Activated naive CD4-positive, alpha-beta T cell treated with anti-CD3 and anti-CD28 coated beads for 36 hours (primary cell): ENCODE measurements at regions not wholly inside any gene's neighbourhood (a gene's known extent, or its start where the extent isn't known, plus 50 kb on each side); places are given as distances from the start of the nearest gene placed in this dataset.

Source experiments
- CTCF ChIA-PET: fragments of 350-600 bp; sonication (Branson Sonifier 250); formaldehyde crosslinking; loops from one replicate; lab custom pipeline; 2021; ENCODE audit warnings: antibody characterized with exemption; lab: Charles Lee
- DNase-seq: peaks from one replicate; pipeline ENCODE4 v3.0.0-alpha.2; 2020
- H3K27ac Mint-ChIP-seq: one replicate; pipeline ENCODE4 v1.8.0; 2021; ENCODE audit warnings: mild to moderate bottlenecking, mixed read lengths
- H3K27me3 Mint-ChIP-seq: one replicate; pipeline ENCODE4 v1.8.0; 2021; ENCODE audit warnings: low read depth, mixed read lengths
- H3K36me3 Mint-ChIP-seq: one replicate; pipeline ENCODE4 v1.8.0; 2021; ENCODE audit warnings: low read depth, mixed read lengths
- H3K4me1 Mint-ChIP-seq: one replicate; pipeline ENCODE4 v1.8.0; 2021; ENCODE audit warnings: low read depth, mixed read lengths
- H3K4me3 Mint-ChIP-seq: one replicate; pipeline ENCODE4 v1.8.0; 2021; ENCODE audit warnings: mild to moderate bottlenecking, moderate library complexity, mixed read lengths
- H3K9me3 Mint-ChIP-seq: one replicate; pipeline ENCODE4 v1.8.0; 2021; ENCODE audit warnings: mixed read lengths
- intact Hi-C: fragments of 100-400 bp; cut with micrococcal nuclease; formaldehyde crosslinking; loops from one replicate; pipeline ENCODE4 v1.15.1; 2023

DNA sequence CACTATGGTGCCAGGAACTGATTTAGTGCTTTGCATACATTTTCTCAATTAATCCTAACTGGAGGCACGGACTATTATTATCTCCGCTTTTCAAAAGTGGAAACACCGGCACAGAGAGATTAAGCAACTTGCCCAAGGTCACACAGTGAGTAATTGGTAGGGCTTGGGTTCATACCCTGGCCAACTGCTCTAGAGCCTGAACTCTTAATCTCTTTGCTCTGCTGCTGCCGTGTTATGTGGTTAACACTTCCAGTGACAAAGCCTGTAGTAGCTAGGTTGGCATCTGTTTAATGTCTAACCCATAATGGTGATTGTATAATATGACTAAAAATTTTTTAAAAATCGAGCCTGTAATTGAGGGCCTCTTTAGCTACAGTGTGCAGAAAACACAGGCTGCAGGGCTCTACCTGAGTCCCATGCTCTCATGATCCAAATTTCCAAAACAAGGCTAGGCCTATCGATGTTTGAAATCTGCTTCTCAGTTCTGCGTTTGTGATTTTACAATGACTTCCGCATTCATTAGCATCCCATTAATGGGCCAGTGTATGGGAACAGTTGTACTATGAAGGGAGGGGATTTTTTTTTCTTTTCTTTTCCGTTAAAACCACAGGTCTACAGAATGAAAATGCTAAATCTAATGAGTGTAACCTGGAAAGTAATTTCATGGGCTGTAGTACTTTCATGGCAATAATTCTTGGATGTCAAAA lies 219.3 kb upstream of the JADE1 start:
- Mint-ChIP-seq H3K4me3 (no peak overlapping the region), H3K9me3 (peaks cover 5% of the 10 kb centered on the region), H3K4me1 (no peaks in the 10 kb centered on the region), H3K27me3 (no peaks in the 10 kb centered on the region), H3K27ac (no peak overlapping the region), H3K36me3 (no peaks in the 10 kb centered on the region)
- no peak for DNase-seq
- CTCF ChIA-PET: no interaction called here
- intact Hi-C loops: no loop called here

DNA sequence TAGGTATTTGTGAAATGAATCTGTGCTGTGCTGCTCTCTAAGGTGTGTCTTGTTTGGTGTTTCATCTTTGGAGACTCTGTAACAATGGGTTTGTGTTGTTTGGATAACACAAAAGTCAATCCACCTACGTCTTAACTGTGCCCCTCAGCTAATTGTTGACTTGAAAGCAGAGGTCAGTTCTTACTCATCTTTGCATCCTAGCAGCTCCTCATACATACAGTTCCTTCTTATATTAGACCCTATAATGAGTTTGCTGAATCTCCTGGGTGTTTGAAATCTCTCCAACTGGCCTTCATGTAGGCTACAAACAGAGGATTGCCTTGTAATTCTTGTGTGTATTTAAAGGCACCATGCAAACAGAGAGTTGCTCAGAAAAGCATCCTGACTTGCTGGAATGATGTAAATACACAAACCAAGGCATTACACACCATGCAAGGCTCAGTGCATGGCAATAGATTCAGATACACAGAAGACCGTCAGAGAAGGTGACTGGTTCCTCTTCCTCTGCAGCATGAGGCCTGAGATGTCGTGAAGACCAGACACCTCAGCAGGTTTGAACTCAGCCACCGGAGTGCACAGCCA lies 220.0 kb upstream of the JADE1 start:
- Mint-ChIP-seq H3K27ac (no peak overlapping the region), H3K36me3 (no peaks in the 10 kb centered on the region), H3K27me3 (no peaks in the 10 kb centered on the region), H3K4me1 (no peaks in the 10 kb centered on the region), H3K4me3 (no peak overlapping the region), H3K9me3 (peaks cover 2% of the 10 kb centered on the region)
- CTCF ChIA-PET: no interaction called here
- intact Hi-C loops: no loop called here
- no peak for DNase-seq

DNA sequence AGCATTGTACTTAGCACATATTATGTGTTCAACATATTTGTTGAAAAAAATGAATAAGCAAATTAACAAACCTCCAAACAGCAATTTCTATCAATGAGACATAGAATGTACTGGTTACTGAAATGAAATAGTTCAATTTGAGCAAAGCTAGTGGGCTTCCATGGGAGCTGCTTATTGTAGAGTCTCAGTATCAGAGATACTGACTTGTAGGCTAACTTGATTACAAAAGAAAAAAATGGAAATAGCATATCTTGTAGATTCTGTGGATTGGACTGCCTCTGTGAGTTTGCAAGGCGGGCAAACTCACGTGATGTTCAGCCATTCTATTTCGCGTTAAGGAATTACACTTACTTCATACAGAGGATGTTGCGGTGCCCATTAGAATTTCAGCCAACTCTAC lies 222.1 kb upstream of the JADE1 start:
- no peak overlapping the region for H3K27ac Mint-ChIP-seq
- no peaks in the 10 kb centered on the region for H3K27me3 Mint-ChIP-seq
- CTCF ChIA-PET: interaction anchor here (0.6 to 1.6 kb wide), 3 partner anchors 11 to 69 kb away, joined by 3 to 4 read pairs (median 3); no protein-coding TSS in a partner anchor
- H3K4me3 Mint-ChIP-seq: no peak overlapping the region
- no peaks in the 10 kb centered on the region for H3K4me1 Mint-ChIP-seq
- no peaks in the 10 kb centered on the region for H3K36me3 Mint-ChIP-seq
- DNase-seq: no peak
- no peaks in the 10 kb centered on the region for H3K9me3 Mint-ChIP-seq
- intact Hi-C loops: no loop called here

DNA sequence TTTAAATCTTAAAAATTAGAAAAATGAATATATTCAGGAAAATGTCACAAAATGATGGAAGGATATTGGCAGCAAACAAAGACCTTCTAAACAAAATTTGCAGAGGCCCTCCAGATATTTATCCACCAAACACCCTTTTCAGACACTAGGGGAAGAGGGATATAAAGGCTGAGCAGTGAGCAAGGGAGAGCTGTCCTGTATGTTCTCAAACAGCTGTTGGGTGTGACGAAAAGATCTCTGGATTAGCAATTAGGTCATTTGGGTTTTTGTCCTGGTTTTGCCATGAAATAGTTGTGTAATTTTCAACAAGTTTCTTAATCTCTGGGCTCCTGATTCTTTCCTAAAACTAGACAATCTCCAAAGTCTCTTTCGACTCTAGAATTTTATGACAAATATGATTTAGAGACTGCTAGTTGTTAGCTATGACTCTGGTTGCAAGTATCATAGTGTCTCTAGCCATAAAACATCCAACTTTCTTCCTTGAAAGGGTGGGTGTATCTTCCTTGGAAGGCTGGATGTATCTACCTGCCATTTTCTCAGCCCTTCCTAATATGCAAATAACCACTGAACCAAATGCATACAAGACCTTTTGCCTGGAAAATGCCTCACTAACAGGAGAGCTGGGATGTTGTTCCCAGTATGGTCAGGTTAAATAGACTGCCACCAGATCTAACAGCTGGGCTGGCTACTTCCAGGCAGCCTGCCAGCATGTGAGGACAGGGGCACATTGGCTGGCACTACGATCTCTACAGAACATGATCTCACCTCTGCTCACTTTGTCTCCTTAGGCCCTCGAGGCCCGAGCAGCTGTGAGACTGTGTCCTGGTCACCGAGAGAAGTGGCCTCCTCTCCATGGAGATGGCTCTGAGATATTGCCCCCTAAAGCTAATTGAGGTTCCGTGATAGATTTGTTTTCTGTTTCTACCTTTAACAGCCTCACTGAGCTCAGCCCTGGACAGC lies 225.5 kb upstream of the JADE1 start:
- CTCF ChIA-PET: interaction anchor here (0.8 to 1.2 kb wide), 2 partner anchors 9 to 10 kb away, joined by 3 to 5 read pairs; no protein-coding TSS in a partner anchor
- Mint-ChIP-seq H3K27ac (no peak overlapping the region), H3K4me1 (no peaks in the 10 kb centered on the region), H3K4me3 (no peak overlapping the region), H3K9me3 (no peaks in the 10 kb centered on the region), H3K27me3 (no peaks in the 10 kb centered on the region), H3K36me3 (no peaks in the 10 kb centered on the region)
- no peak for DNase-seq
- intact Hi-C loops: no loop called here

DNA sequence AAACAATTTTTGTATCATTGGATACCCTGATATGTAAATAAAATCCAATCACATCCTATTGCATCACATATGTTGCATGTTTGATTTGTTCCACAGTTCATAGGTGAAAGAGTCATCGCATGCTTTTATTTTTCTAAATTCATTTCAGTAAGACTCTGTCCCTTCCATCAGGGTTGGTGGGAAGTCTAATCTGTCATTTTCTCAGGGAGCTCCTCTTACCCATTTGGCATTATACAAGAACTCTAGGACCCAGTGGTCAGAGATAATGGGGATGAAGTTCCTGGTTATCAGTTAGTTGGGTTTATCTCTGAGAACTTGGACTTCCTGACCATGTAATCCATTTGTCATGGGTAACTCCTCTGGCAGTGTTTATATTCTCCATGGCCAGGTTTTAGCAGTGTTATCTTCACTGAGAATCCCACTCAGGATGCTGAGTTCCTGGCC lies 227.1 kb upstream of the JADE1 start:
- CTCF ChIA-PET: interaction anchor here (0.9 kb wide), 1 partner anchor 16 kb away, joined by 3 read pairs; no protein-coding TSS in a partner anchor
- Mint-ChIP-seq H3K27me3 (no peaks in the 10 kb centered on the region), H3K4me1 (no peaks in the 10 kb centered on the region), H3K36me3 (no peaks in the 10 kb centered on the region), H3K4me3 (no peak overlapping the region), H3K27ac (no peak overlapping the region), H3K9me3 (no peaks in the 10 kb centered on the region)
- no peak for DNase-seq
- intact Hi-C loops: no loop called here

DNA sequence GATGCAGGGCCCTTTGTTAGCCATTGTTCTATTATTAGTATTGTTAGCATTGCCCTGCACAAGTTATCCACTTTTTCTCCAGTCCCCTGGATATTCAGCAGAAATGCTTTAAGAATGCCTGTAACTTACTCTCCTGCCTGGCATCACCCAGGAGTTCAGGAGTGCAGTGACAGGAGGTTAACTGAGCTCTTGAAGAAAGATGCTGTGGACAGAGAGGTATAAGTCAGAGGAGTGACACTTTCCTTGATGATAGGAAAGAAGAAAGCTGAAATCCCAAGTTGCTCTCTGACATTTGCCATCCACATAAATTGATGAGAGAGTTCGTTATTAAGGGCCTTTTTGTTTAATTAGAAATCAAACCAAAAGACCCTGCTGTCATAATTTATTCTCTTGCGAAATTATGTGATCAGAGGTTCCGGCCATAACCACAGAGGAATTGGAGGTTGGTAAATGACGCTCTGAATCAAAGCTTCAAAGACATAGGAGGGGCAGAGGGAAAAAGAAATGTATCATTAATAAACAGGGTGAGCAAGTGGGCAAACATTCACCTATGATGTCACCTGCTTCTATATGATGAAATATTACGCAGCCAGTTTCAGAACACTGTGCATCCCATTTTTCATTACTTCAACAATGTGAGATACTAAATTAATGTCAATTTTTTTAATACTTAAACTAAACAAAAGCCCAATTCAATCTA lies 230.2 kb upstream of the JADE1 start:
- DNase-seq: no peak
- Mint-ChIP-seq H3K36me3 (no peaks in the 10 kb centered on the region), H3K27me3 (no peaks in the 10 kb centered on the region), H3K4me1 (no peaks in the 10 kb centered on the region), H3K27ac (no peak overlapping the region), H3K9me3 (no peaks in the 10 kb centered on the region), H3K4me3 (no peak overlapping the region)
- intact Hi-C loops: no loop called here
- CTCF ChIA-PET: interaction anchor here (0.6 to 1.4 kb wide), 4 partner anchors 17 to 124 kb away, joined by 3 to 5 read pairs (median 3); no protein-coding TSS in a partner anchor

DNA sequence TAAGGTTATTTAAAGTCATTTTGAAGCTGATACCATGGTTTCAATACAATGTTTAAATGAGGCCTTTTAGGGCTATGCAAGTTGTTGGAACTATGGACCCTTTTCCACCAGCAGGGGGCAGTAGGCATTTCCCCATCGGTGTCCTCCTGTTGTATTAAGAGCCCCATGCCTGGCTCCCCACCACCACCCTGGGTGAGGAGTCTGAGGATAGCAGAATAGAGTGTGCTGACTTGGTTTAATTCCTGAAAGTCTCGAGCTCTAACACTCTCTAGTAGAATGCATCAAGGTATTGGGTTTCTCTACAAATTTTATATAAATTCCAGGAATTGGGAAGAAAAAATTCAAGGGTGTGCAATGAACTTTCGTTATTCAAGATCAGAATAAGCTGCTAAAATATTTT lies 234.8 kb upstream of the JADE1 start:
- peaks cover 6% of the 10 kb centered on the region for H3K27me3 Mint-ChIP-seq
- no peak overlapping the region for H3K4me3 Mint-ChIP-seq
- intact Hi-C loops: loop anchor here (1.0 to 5.0 kb wide), 6 partner anchors 21 to 384 kb away; partner anchors contain the start of gene JADE1
- no peaks in the 10 kb centered on the region for H3K36me3 Mint-ChIP-seq
- no peaks in the 10 kb centered on the region for H3K9me3 Mint-ChIP-seq
- CTCF ChIA-PET: interaction anchor here (0.7 to 2.4 kb wide), 20 partner anchors 10 to 383 kb away, joined by 3 to 10 read pairs (median 4); no protein-coding TSS in a partner anchor
- DNase-seq: peak; percentile 91
- H3K4me1 Mint-ChIP-seq: no peaks in the 10 kb centered on the region
- no peak overlapping the region for H3K27ac Mint-ChIP-seq

DNA sequence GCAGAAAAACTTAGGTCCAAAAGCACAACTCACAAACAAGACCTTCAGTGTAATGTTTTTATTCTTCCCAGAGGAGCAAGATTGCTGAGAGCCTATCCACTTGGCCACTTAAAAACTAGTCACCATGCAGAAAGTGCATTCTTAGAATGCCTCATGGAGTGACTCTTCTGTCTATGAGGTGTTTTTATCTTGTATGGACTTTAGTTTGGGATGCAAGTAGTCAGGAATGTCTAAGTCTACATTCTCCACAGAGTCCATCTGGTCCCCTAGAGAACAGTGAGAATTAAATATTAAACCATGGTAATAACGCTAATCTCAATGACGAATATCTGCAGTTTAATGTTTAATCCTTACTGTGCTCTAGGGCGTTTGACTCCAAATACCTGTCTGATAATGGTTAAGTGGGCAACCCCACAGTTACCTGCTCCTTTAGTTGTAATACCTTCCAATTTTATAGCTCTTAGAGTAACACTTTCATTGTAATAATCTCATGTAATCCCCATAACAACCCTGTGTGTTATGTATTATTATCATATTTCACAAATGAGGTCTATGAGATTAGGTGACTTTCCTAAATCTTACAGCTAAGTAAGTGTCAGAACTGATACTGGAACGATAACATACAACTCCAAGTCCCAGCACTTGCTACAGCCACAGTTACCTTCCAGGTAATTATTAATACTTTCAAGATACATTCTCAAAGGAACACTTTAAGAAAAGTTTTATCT lies 235.6 kb upstream of the JADE1 start:
- Mint-ChIP-seq H3K36me3 (no peaks in the 10 kb centered on the region), H3K27ac (no peak overlapping the region), H3K27me3 (peaks cover 6% of the 10 kb centered on the region), H3K4me1 (no peaks in the 10 kb centered on the region), H3K4me3 (no peak overlapping the region), H3K9me3 (no peaks in the 10 kb centered on the region)
- CTCF ChIA-PET: interaction anchor here (0.7 to 2.4 kb wide), 16 partner anchors 10 to 382 kb away, joined by 3 to 10 read pairs (median 3); no protein-coding TSS in a partner anchor
- no peak for DNase-seq
- intact Hi-C loops: loop anchor here (1.0 to 5.0 kb wide), 6 partner anchors 21 to 383 kb away; partner anchors contain the start of gene JADE1

DNA sequence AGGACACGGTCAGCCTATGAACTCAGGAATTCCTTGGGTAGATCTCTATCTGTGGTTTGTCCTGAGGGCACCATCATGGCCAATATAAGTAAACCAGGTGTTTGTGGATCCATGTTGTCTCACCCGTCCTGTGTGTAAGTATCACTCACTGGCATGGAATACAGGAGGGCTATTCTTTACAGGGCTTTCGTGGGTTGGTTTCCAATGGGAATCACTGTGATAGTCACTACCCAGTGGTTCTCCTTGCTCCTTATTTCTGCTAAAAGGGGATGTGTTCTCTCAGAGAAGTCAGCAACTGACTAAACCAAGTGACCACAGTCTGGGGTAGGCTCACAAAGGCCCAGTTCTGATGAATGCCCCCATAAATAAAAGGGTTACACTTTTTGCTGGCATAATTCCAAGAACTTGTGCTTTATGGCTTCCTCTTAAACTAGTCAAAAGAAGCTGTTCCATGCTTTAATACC lies 236.7 kb upstream of the JADE1 start:
- DNase-seq: no peak
- Mint-ChIP-seq H3K36me3 (no peaks in the 10 kb centered on the region), H3K27me3 (peaks cover 6% of the 10 kb centered on the region), H3K4me3 (no peak overlapping the region), H3K9me3 (no peaks in the 10 kb centered on the region), H3K4me1 (no peaks in the 10 kb centered on the region), H3K27ac (no peak overlapping the region)
- CTCF ChIA-PET: interaction anchor here (0.7 to 1.1 kb wide), 2 partner anchors 11 to 20 kb away, joined by 3 read pairs; no protein-coding TSS in a partner anchor
- intact Hi-C loops: loop anchor here (5.0 kb wide), 2 partner anchors 104 to 121 kb away; no protein-coding TSS in a partner anchor

DNA sequence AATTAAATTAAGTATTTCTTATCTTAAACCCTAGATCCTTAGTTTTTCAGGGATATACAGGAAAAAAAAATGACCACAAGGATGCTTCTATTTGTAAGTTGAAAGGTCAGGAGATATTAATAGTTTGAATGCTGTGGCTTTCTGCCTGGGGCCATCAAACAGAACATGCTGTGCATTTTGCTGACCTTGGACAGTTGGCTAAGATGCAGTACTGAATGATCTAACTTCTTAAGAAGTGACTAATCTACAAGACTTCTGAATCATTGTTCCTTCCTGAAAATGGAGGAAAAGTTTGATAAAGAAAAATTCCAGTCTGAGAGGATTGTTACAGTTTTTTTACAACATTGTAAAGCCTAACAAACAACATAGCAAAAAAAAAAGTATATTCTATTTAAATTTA lies 237.8 kb upstream of the JADE1 start:
- no peaks in the 10 kb centered on the region for H3K9me3 Mint-ChIP-seq
- H3K27ac Mint-ChIP-seq: no peak overlapping the region
- no peak for DNase-seq
- H3K27me3 Mint-ChIP-seq: peaks cover 6% of the 10 kb centered on the region
- H3K4me3 Mint-ChIP-seq: no peak overlapping the region
- CTCF ChIA-PET: no interaction called here
- intact Hi-C loops: loop anchor here (5.0 kb wide), 2 partner anchors 106 to 119 kb away; no protein-coding TSS in a partner anchor
- H3K4me1 Mint-ChIP-seq: no peaks in the 10 kb centered on the region
- H3K36me3 Mint-ChIP-seq: no peaks in the 10 kb centered on the region
